ENCODE measurements at regions not wholly inside any gene's neighbourhood (a gene's known extent, or its start where the extent isn't known, plus 50 kb on each side); places are given as distances from the start of the nearest gene placed in this dataset.
"Not testable (repeated sequence)": the region's sequence is repeated elsewhere in the genome, so short reads cannot be mapped to it uniquely, and the experiment has no call there.

- DNase-seq (ENCODE audit: low read depth in 2 of 3, low spot score in 2 of 3), result no peak
Observed at GRCh38 chr6:133099573-133099972, 141.6 kb upstream of the EYA4 start.

GRCh38 chr6:133100865-133101264, 140.3 kb upstream of the EYA4 start:
- no peak for DNase-seq (ENCODE audit: low read depth in 2 of 3, low spot score in 2 of 3)

GRCh38 chr6:133101790-133102189, 139.4 kb upstream of the EYA4 start:
- DNase-seq (ENCODE audit: low read depth in 2 of 3, low spot score in 2 of 3), result no peak

- DNase-seq (ENCODE audit: low read depth in 2 of 3, low spot score in 2 of 3), result no peak
Observed at GRCh38 chr6:133106934-133107333, 134.2 kb upstream of the EYA4 start.

- no peak for DNase-seq (ENCODE audit: low read depth in 2 of 3, low spot score in 2 of 3)
Observed at GRCh38 chr6:133108419-133108818, 132.7 kb upstream of the EYA4 start.

- no peak for DNase-seq (ENCODE audit: low read depth in 2 of 3, low spot score in 2 of 3)
Observed at GRCh38 chr6:133114973-133115372, 126.2 kb upstream of the EYA4 start.

GRCh38 chr6:133115946-133116345, 125.2 kb upstream of the EYA4 start:
- no peak for DNase-seq (ENCODE audit: low read depth in 2 of 3, low spot score in 2 of 3)

- DNase-seq (ENCODE audit: low read depth in 2 of 3, low spot score in 2 of 3), result no peak
Observed at GRCh38 chr6:133128191-133128590, 113.0 kb upstream of the EYA4 start.

- DNase-seq (ENCODE audit: low read depth in 2 of 3, low spot score in 2 of 3), result no peak
Observed at GRCh38 chr6:133129556-133129955, 111.6 kb upstream of the EYA4 start.

GRCh38 chr6:133130863-133131262, 110.3 kb upstream of the EYA4 start:
- DNase-seq (ENCODE audit: low read depth in 2 of 3, low spot score in 2 of 3), result no peak

GRCh38 chr6:133131621-133132465, 109.3 kb upstream of the EYA4 start:
- DNase-seq (ENCODE audit: low read depth in 2 of 3, low spot score in 2 of 3), result no peak

GRCh38 chr6:133132466-133132971, 108.6 kb upstream of the EYA4 start:
- DNase-seq (ENCODE audit: low read depth in 2 of 3, low spot score in 2 of 3), result no peak

GRCh38 chr6:133136177-133136880, 104.8 kb upstream of the EYA4 start:
- DNase-seq (ENCODE audit: low read depth in 2 of 3, low spot score in 2 of 3), result no peak

GRCh38 chr6:133147470-133148184, 93.5 kb upstream of the EYA4 start:
- DNase-seq (ENCODE audit: low read depth in 2 of 3, low spot score in 2 of 3), result not testable (repeated sequence)

GRCh38 chr6:133156689-133157088, 84.5 kb upstream of the EYA4 start:
- DNase-seq (ENCODE audit: low read depth in 2 of 3, low spot score in 2 of 3), result no peak

- no peak for DNase-seq (ENCODE audit: low read depth in 2 of 3, low spot score in 2 of 3)
Observed at GRCh38 chr6:133157995-133158394, 83.2 kb upstream of the EYA4 start.

- no peak for DNase-seq (ENCODE audit: low read depth in 2 of 3, low spot score in 2 of 3)
Observed at GRCh38 chr6:133159255-133159795, 81.8 kb upstream of the EYA4 start.

GRCh38 chr6:133160536-133160935, 80.6 kb upstream of the EYA4 start:
- DNase-seq (ENCODE audit: low read depth in 2 of 3, low spot score in 2 of 3), result no peak

- no peak for DNase-seq (ENCODE audit: low read depth in 2 of 3, low spot score in 2 of 3)
Observed at GRCh38 chr6:133165235-133165634, 75.9 kb upstream of the EYA4 start.

GRCh38 chr6:133166766-133167165, 74.4 kb upstream of the EYA4 start:
- DNase-seq (ENCODE audit: low read depth in 2 of 3, low spot score in 2 of 3), result no peak

- DNase-seq (ENCODE audit: low read depth in 2 of 3, low spot score in 2 of 3), result no peak
Observed at GRCh38 chr6:133169901-133170300, 71.3 kb upstream of the EYA4 start.
